ENCODE measurements at regions not wholly inside any gene's neighbourhood (a gene's known extent, or its start where the extent isn't known, plus 50 kb on each side); places are given as distances from the start of the nearest gene placed in this dataset.
"Not testable (repeated sequence)": the region's sequence is repeated elsewhere in the genome, so short reads cannot be mapped to it uniquely, and the experiment has no call there.

DNA sequence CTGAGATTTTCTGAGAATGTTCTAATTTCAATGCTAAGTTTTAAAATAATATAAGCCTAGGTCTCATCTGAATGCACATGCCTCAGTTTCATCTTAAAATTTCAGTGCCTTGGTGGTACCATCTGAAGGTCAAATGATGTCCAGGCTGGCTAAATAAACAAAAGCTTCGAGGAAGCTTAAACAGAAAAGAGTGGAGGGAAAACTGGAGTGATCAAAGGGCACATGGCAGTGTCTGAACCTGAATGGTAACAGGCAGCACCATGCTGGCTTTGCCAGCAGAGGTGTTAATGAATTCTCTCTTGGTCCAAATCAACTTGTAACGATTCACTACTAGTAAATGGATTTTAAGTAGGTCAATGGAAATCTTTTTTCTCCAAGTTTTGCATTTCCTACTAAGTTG, 158.4 kb upstream of the MEX3C start:
- Mint-ChIP-seq H3K36me3 (no peaks in the 10 kb centered on the region), H3K27me3 (ENCODE audit: insufficient read depth, low read depth) (no peaks in the 10 kb centered on the region), H3K4me1 (peaks cover 3% of the 10 kb centered on the region), H3K9me3 (no peaks in the 10 kb centered on the region), H3K27ac (no peak overlapping the region), H3K4me3 (no peak overlapping the region)
- Histone ChIP-seq H3K27ac (no peak overlapping the region), H2AFZ (replicated peaks) (no peak overlapping the region), H3K4me3 (no peak overlapping the region), H4K20me1 (ENCODE audit: low read depth) (no peaks in the 10 kb centered on the region), H3K36me3 (no peaks in the 10 kb centered on the region), H3K4me1 (no peaks in the 10 kb centered on the region), H3K79me2 (ENCODE audit: low read depth) (no peaks in the 10 kb centered on the region), H3K9ac (no peak overlapping the region), H3K4me2 (no peak overlapping the region), H3F3A (ENCODE audit: low read depth) (no peaks in the 10 kb centered on the region), H3K9me3 (ENCODE audit: low read depth) (no peaks in the 10 kb centered on the region), H3K27me3 (no peaks in the 10 kb centered on the region)
- no peak for DNase-seq (ENCODE audit: low spot score)
- TF ChIP-seq, protein P1, sequence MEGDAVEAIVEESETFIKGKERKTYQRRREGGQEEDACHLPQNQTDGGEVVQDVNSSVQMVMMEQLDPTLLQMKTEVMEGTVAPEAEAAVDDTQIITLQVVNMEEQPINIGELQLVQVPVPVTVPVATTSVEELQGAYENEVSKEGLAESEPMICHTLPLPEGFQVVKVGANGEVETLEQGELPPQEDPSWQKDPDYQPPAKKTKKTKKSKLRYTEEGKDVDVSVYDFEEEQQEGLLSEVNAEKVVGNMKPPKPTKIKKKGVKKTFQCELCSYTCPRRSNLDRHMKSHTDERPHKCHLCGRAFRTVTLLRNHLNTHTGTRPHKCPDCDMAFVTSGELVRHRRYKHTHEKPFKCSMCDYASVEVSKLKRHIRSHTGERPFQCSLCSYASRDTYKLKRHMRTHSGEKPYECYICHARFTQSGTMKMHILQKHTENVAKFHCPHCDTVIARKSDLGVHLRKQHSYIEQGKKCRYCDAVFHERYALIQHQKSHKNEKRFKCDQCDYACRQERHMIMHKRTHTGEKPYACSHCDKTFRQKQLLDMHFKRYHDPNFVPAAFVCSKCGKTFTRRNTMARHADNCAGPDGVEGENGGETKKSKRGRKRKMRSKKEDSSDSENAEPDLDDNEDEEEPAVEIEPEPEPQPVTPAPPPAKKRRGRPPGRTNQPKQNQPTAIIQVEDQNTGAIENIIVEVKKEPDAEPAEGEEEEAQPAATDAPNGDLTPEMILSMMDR (IDR thresholded peaks at IDR 0.05), result no peak
- TF ChIP-seq EZH2phosphoT487 (IDR thresholded peaks at IDR 0.05), result no peak
- no peak for TF ChIP-seq EZH2 (IDR thresholded peaks at IDR 0.05)

DNA sequence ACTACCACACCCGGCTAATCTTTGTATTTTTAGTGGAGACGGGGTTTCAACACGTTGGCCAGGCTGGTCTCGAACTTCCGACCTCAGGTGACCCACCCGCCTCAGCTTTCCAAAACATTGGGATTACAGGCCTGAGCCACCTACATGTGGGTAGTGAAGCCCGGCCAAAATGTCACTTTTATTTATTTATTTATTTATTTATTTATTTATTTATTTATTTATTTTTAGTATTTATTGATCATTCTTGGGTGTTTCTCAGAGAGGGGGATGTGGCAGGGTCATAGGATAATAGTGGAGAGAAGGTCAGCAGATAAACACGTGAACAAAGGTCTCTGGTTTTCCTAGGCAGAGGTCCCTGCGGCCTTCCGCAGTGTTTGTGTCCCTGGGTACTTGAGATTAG, 162.8 kb upstream of the MEX3C start:
- peaks cover 11% of the 10 kb centered on the region for H3K4me1 Mint-ChIP-seq
- H3K9me3 ChIP-seq (ENCODE audit: low read depth); H3K9me3 Mint-ChIP-seq; H2AFZ ChIP-seq (replicated peaks); H3K27me3 Mint-ChIP-seq (ENCODE audit: insufficient read depth, low read depth); H4K20me1 ChIP-seq (ENCODE audit: low read depth); H3K4me3 ChIP-seq; H3K27ac ChIP-seq; DNase-seq (ENCODE audit: low spot score); H3K4me1 ChIP-seq; H3K79me2 ChIP-seq (ENCODE audit: low read depth); H3K36me3 Mint-ChIP-seq; H3K36me3 ChIP-seq; H3K27ac Mint-ChIP-seq; H3K4me2 ChIP-seq; H3F3A ChIP-seq (ENCODE audit: low read depth); H3K27me3 ChIP-seq; H3K4me3 Mint-ChIP-seq; H3K9ac ChIP-seq: not testable (repeated sequence)

DNA sequence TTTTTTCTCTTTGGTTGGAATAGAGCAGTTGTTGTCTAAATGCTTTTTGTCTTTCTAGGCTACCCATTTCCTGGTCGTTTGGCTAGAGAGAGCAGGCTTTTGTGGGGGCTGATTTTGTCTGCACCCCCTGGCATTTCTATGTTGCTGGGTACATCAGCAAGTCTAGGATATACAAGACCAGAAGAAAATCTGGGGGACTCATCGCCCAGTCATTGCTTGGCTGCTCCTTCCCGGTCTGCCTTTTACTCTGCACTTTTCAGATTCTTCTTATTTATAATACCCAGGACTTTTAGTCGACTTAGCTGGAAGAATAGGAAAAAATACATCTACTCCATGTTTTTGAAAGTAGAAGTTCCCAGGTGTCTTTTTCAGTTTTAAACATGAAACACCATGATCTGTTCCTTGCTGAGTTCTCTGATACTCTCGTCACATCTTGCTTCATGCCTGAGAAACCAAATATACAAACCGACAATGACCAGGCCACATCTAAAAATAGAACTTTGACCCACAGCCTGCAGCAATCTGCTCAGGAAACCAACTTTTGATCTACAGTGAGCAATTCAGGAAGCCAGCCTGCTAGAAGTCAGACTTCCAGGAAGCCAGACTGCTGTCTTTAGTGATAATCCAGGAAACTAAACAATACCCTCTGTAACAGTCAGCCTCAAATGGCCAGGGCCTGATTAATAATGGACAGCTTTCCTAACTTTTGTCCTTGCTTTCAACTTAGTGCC, 163.8 kb upstream of the MEX3C start:
- Histone ChIP-seq H3K9ac (no peak overlapping the region), H3K4me2 (no peak overlapping the region), H3K79me2 (ENCODE audit: low read depth) (no peaks in the 10 kb centered on the region), H4K20me1 (ENCODE audit: low read depth) (no peaks in the 10 kb centered on the region), H3K4me3 (no peak overlapping the region), H3K9me3 (ENCODE audit: low read depth) (no peaks in the 10 kb centered on the region), H2AFZ (replicated peaks) (no peak overlapping the region), H3F3A (ENCODE audit: low read depth) (no peaks in the 10 kb centered on the region), H3K27ac (no peak overlapping the region), H3K27me3 (no peaks in the 10 kb centered on the region), H3K36me3 (no peaks in the 10 kb centered on the region), H3K4me1 (peaks cover 6% of the 10 kb centered on the region)
- peaks cover 11% of the 10 kb centered on the region for H3K4me1 Mint-ChIP-seq
- no peak for DNase-seq (ENCODE audit: low spot score)
- no peak for TF ChIP-seq EZH2 (IDR thresholded peaks at IDR 0.05)
- TF ChIP-seq, protein P1 (IDR thresholded peaks at IDR 0.05), result no peak
- no peak for TF ChIP-seq EZH2phosphoT487 (IDR thresholded peaks at IDR 0.05)
- H3K27ac Mint-ChIP-seq, result no peak overlapping the region
- no peaks in the 10 kb centered on the region for H3K27me3 Mint-ChIP-seq (ENCODE audit: insufficient read depth, low read depth)
- H3K36me3 Mint-ChIP-seq, result no peaks in the 10 kb centered on the region
- no peaks in the 10 kb centered on the region for H3K9me3 Mint-ChIP-seq
- H3K4me3 Mint-ChIP-seq, result no peak overlapping the region

DNA sequence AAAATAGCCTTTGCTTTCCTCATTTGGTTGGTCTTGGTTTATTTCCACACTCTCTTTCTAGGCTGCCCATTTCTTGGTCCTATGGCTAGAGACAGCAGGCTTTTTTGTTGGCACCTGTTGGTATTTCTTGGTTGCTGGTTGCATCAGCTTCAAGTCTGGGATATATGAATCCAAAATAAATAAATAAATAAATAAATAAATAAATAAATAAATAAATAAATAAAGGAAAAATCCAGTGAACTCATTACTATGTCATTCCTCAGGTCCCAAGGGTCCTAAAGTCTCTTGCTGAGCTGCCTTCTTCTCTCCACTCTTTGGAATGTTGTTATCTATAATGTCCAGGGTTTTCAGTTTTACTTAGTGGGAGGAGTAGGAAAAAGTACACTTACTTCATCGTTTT, 165.9 kb upstream of the MEX3C start:
- Mint-ChIP-seq H3K27ac (no peak overlapping the region), H3K9me3 (no peaks in the 10 kb centered on the region), H3K36me3 (no peaks in the 10 kb centered on the region), H3K27me3 (ENCODE audit: insufficient read depth, low read depth) (no peaks in the 10 kb centered on the region), H3K4me3 (no peak overlapping the region), H3K4me1 (peaks cover 11% of the 10 kb centered on the region)
- no peak for DNase-seq (ENCODE audit: low spot score)
- H3K36me3 ChIP-seq, result no peaks in the 10 kb centered on the region
- no peak overlapping the region for H3K9ac ChIP-seq
- no peak overlapping the region for H3K4me3 ChIP-seq
- no peaks in the 10 kb centered on the region for H4K20me1 ChIP-seq (ENCODE audit: low read depth)
- TF ChIP-seq EZH2 (IDR thresholded peaks at IDR 0.05), result no peak
- H3K27ac ChIP-seq, result no peak overlapping the region
- no peaks in the 10 kb centered on the region for H3K27me3 ChIP-seq
- H2AFZ ChIP-seq (replicated peaks), result no peak overlapping the region
- no peaks in the 10 kb centered on the region for H3K79me2 ChIP-seq (ENCODE audit: low read depth)
- no peaks in the 10 kb centered on the region for H3K9me3 ChIP-seq (ENCODE audit: low read depth)
- peaks cover 6% of the 10 kb centered on the region for H3K4me1 ChIP-seq
- H3K4me2 ChIP-seq, result no peak overlapping the region
- no peaks in the 10 kb centered on the region for H3F3A ChIP-seq (ENCODE audit: low read depth)

All from neural progenitor cell (in vitro differentiated cells).